Duodenal mucosa (tissue), 2 donors: ENCODE measurements at regions not wholly inside any gene's neighbourhood (a gene's known extent, or its start where the extent isn't known, plus 50 kb on each side); places are given as distances from the start of the nearest gene placed in this dataset.
"Not testable (repeated sequence)": the region's sequence is repeated elsewhere in the genome, so short reads cannot be mapped to it uniquely, and the experiment has no call there.

ENCODE experiments used
- H3K27ac ChIP-seq: one replicate; pipeline ENCODE4 v1.7.0; 2013; ENCODE audit warnings: low read depth, low read length
- H3K27me3 ChIP-seq, 2 donors: one replicate each; pipeline ENCODE4 v1.7.0; 2013; ENCODE audit warnings: low read length in 2 of 2, control low read depth in 1 of 2; ENCODE audit not compliant: insufficient read depth in 2 of 2, control insufficient read depth in 1 of 2
- H3K36me3 ChIP-seq, 2 donors: one replicate each; pipeline ENCODE4 v1.7.0; 2013; ENCODE audit warnings: low read length in 2 of 2, control low read depth in 1 of 2; ENCODE audit not compliant: insufficient read depth in 2 of 2, control insufficient read depth in 1 of 2
- H3K4me1 ChIP-seq, 2 donors: one replicate each; pipeline ENCODE4 v1.7.0; 2013; ENCODE audit warnings: low read length in 2 of 2, control low read depth in 1 of 2; ENCODE audit not compliant: insufficient read depth in 2 of 2, control insufficient read depth in 1 of 2
- H3K4me3 ChIP-seq, 2 donors: one replicate each; pipeline ENCODE4 v1.7.0; 2013; ENCODE audit warnings: low read length in 2 of 2, low read depth in 1 of 2
- H3K9ac ChIP-seq, 2 donors: one replicate each; pipeline ENCODE4 v1.7.0; 2013; ENCODE audit warnings: low read length in 2 of 2, low read depth in 1 of 2
- H3K9me3 ChIP-seq, 2 donors: one replicate each; pipeline ENCODE4 v1.7.0; 2013; ENCODE audit warnings: low read length in 2 of 2, control low read depth in 1 of 2; ENCODE audit not compliant: control insufficient read depth in 1 of 2

- H3K27me3 ChIP-seq, H3K9me3 ChIP-seq, H3K4me3 ChIP-seq, H3K27ac ChIP-seq, H3K36me3 ChIP-seq, H3K4me1 ChIP-seq, H3K9ac ChIP-seq: not testable (repeated sequence)
These were observed 78.2 kb upstream of the PTPN13 start for GRCh38 chr4:86515963-86516362.

- no peaks in the 10 kb centered on the region for H3K4me1 ChIP-seq
- no peaks in the 10 kb centered on the region for H3K27me3 ChIP-seq
- H3K36me3 ChIP-seq = no peaks in the 10 kb centered on the region
- H3K9me3 ChIP-seq = no peaks in the 10 kb centered on the region
- no peak overlapping the region for H3K4me3 ChIP-seq
- no peak overlapping the region for H3K9ac ChIP-seq
- H3K27ac ChIP-seq = no peak overlapping the region
These were observed 72.6 kb upstream of the PTPN13 start for GRCh38 chr4:86521373-86521969.

GRCh38 chr4:86522349-86522748 is 71.8 kb upstream of the PTPN13 start:
- H3K27ac ChIP-seq = no peak overlapping the region
- no peaks in the 10 kb centered on the region for H3K27me3 ChIP-seq
- no peaks in the 10 kb centered on the region for H3K4me1 ChIP-seq
- H3K9ac ChIP-seq = no peak overlapping the region
- no peaks in the 10 kb centered on the region for H3K9me3 ChIP-seq
- no peaks in the 10 kb centered on the region for H3K36me3 ChIP-seq
- no peak overlapping the region for H3K4me3 ChIP-seq

- no peaks in the 10 kb centered on the region for H3K36me3 ChIP-seq
- no peak overlapping the region for H3K9ac ChIP-seq
- H3K27ac ChIP-seq = no peak overlapping the region
- no peaks in the 10 kb centered on the region for H3K4me1 ChIP-seq
- H3K9me3 ChIP-seq = no peaks in the 10 kb centered on the region
- H3K27me3 ChIP-seq = no peaks in the 10 kb centered on the region
- no peak overlapping the region for H3K4me3 ChIP-seq
These were observed 70.8 kb upstream of the PTPN13 start for GRCh38 chr4:86523333-86523732.

GRCh38 chr4:86527713-86528112 is 66.4 kb upstream of the PTPN13 start:
- H3K27me3 ChIP-seq, H3K9ac ChIP-seq, H3K4me1 ChIP-seq, H3K36me3 ChIP-seq, H3K4me3 ChIP-seq, H3K27ac ChIP-seq, H3K9me3 ChIP-seq: not testable (repeated sequence)

- H3K9ac ChIP-seq = no peak overlapping the region
- no peaks in the 10 kb centered on the region for H3K9me3 ChIP-seq
- no peaks in the 10 kb centered on the region for H3K4me1 ChIP-seq
- H3K27me3 ChIP-seq = no peaks in the 10 kb centered on the region
- H3K36me3 ChIP-seq = no peaks in the 10 kb centered on the region
- no peak overlapping the region for H3K27ac ChIP-seq
- H3K4me3 ChIP-seq = no peak overlapping the region
These were observed 64.7 kb upstream of the PTPN13 start for GRCh38 chr4:86529436-86529835.

GRCh38 chr4:86530183-86530582 is 63.9 kb upstream of the PTPN13 start:
- Histone ChIP-seq H3K4me1 (no peaks in the 10 kb centered on the region), H3K9me3 (no peaks in the 10 kb centered on the region), H3K36me3 (no peaks in the 10 kb centered on the region), H3K4me3 (no peak overlapping the region), H3K27ac (no peak overlapping the region), H3K27me3 (no peaks in the 10 kb centered on the region), H3K9ac (no peak overlapping the region)

GRCh38 chr4:86531440-86531839 is 62.7 kb upstream of the PTPN13 start:
- no peak overlapping the region for H3K4me3 ChIP-seq
- H3K9ac ChIP-seq = no peak overlapping the region
- no peaks in the 10 kb centered on the region for H3K36me3 ChIP-seq
- H3K9me3 ChIP-seq = no peaks in the 10 kb centered on the region
- no peaks in the 10 kb centered on the region for H3K4me1 ChIP-seq
- H3K27me3 ChIP-seq = no peaks in the 10 kb centered on the region
- no peak overlapping the region for H3K27ac ChIP-seq

GRCh38 chr4:86532851-86533250 is 61.3 kb upstream of the PTPN13 start:
- Histone ChIP-seq H3K9me3 (no peaks in the 10 kb centered on the region), H3K36me3 (no peaks in the 10 kb centered on the region), H3K27me3 (no peaks in the 10 kb centered on the region), H3K4me3 (no peak overlapping the region), H3K27ac (no peak overlapping the region), H3K4me1 (no peaks in the 10 kb centered on the region), H3K9ac (no peak overlapping the region)

- H3K27me3 ChIP-seq = no peaks in the 10 kb centered on the region
- H3K27ac ChIP-seq = no peak overlapping the region
- H3K9ac ChIP-seq = no peak overlapping the region
- no peaks in the 10 kb centered on the region for H3K4me1 ChIP-seq
- H3K9me3 ChIP-seq = no peaks in the 10 kb centered on the region
- H3K4me3 ChIP-seq = no peak overlapping the region
- H3K36me3 ChIP-seq = no peaks in the 10 kb centered on the region
These were observed 58.0 kb upstream of the PTPN13 start for GRCh38 chr4:86536151-86536550.
